ENCODE measurements at regions not wholly inside any gene's neighbourhood (a gene's known extent, or its start where the extent isn't known, plus 50 kb on each side); places are given as distances from the start of the nearest gene placed in this dataset.
A peak's percentile ranks its signal among the peaks of the same experiment; 100 is the strongest.
"Not testable (repeated sequence)": the region's sequence is repeated elsewhere in the genome, so short reads cannot be mapped to it uniquely, and the experiment has no call there.

- DNase-seq: no peak
Observed at GRCh38 chr9:38518826-38519225, 94.6 kb upstream of the IGFBPL1 start.

- DNase-seq: not testable (repeated sequence)
Observed at GRCh38 chr9:38516273-38516672, 92.0 kb upstream of the IGFBPL1 start.

DNA sequence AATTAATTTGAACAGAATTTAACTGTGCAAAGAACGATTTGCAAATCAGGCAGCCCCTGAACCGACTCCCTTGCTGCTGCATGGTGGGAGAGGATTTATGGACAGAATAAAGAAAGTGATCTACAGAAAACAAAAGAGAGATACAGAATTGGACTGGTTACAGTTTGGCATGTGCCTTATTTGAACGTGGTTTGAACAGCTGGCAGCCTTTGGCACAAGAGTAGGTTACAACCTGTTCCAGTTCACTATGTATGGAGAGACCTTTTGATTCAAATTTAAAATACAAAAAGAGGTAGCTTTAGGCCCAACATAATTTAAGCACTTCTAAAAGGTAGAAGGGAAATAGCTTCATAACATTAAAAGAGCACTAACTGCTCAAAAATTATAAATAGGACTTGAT is 90.8 kb upstream of the IGFBPL1 start:
- not testable (repeated sequence) for DNase-seq

DNA sequence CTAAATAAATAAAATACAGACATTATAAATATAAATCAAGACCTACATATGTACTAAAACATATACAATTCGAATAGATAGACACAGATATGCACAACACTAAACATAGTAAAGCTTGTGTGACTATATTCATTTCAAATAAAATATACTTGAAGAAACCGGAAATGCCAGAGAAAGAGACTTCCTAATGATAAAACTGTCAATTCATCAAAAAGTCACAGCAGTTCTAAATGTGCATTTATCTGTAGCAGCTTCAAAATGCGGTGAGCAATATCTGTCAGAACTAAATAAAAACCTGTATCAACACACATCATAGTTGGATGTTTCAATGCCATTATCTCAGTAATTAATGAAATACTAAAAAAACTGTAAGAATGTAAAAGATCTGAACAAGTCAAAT is 86.1 kb upstream of the IGFBPL1 start:
- not testable (repeated sequence) for DNase-seq

- no peak for DNase-seq
Observed at GRCh38 chr9:38507587-38507986, 83.3 kb upstream of the IGFBPL1 start.

DNA sequence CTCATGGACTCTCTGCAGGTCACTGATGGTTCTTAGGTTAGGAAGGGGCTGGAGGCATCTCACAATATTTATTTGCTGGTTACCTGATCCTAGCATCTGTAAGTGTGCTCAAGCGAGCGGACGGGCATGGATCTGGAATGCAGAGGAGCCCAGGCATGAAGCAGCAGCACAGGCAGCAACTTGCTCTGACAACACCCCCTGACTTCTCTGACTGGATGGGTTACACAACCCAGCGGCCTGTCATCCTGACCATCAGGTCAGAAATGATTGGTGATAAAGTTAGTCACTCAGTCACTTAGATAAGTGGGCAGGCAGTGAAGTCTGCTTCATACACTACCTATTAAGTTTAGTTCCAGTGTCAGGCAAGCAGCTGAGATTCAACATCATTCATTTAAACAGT is 75.9 kb upstream of the IGFBPL1 start:
- not testable (repeated sequence) for DNase-seq

- DNase-seq: not testable (repeated sequence)
Observed at GRCh38 chr9:38498551-38498950, 74.3 kb upstream of the IGFBPL1 start.

- DNase-seq: no peak
Observed at GRCh38 chr9:38489057-38489456, 64.8 kb upstream of the IGFBPL1 start.

DNA sequence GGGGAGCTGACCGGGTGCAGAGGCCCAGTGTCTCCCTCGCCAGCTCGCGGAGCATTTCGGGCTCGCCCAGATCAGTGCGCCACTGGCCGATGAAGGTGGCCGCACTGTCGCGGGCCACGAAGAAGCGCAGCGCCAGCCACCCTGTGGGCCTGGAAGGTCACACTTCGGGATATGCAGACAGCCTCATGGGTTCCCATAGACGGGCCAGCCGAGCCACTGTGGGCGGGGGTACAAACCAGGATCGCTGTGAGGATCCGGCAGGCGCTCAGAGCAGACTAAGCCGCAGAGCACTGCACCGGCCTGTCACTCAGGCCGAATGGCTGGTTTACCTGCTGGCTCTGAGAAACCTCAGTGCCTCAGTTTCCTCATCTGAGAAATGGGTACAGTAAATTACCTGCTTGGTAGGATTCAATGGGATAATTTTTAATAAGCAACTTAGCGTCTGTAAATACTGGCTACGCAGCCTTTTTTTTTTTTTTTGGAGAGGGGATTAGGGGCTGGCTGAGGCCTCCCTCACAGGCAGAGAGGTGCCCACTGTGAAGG is 64.0 kb upstream of the IGFBPL1 start:
- no peak for DNase-seq

- DNase-seq: not testable (repeated sequence)
Observed at GRCh38 chr9:38487418-38488155, 63.3 kb upstream of the IGFBPL1 start.

DNA sequence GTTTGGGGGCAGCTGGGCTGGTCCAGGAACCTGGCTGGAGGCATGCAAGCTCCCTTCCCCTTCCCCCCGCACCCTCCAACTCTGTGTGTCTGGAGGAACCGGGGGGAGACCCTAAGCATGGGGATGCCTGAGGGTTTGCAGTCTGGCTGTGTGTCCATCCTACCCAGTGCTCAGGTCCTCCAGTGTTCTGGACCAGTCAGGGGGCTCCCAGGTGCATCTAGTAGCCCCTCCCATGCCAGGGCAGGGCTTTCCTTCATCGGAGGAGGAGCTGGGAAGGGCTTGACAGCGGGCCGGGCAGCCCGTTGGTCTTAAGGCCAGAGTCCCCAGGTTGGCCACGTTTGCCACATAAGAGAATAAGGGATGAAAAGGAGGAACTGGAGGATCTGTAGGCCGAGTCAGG is 62.6 kb upstream of the IGFBPL1 start:
- DNase-seq: no peak

DNA sequence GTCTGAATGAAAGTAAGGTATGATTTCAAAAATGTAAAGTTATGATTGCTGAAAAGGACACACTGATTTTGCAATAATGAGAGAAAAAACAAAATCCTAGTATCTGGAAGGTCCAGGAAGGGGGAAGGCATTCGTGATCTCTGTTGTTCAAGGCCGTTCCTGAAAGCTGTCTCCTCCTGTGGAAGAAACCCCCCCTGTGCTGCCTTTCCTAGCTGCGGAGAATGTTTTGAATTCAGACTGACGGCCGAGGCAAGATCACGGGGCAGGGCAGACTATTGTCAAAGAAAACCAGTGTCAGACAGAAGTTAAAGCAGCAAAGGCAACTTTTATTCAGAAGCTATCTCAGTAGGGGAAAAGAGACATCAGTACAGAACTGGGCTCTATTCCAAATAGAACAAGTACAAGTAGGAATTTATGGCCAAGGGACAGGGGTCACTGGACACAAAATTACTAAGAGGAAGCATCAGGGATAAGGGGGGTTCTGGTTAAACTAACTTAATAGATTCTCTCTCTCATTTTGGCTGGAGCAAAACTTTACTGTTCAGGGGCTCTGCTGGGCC is 61.9 kb upstream of the IGFBPL1 start:
- DNase-seq: no peak

- DNase-seq: not testable (repeated sequence)
Observed at GRCh38 chr9:38484076-38484665, 59.9 kb upstream of the IGFBPL1 start.

- no peak for DNase-seq
Observed at GRCh38 chr9:38482918-38483592, 58.8 kb upstream of the IGFBPL1 start.

DNA sequence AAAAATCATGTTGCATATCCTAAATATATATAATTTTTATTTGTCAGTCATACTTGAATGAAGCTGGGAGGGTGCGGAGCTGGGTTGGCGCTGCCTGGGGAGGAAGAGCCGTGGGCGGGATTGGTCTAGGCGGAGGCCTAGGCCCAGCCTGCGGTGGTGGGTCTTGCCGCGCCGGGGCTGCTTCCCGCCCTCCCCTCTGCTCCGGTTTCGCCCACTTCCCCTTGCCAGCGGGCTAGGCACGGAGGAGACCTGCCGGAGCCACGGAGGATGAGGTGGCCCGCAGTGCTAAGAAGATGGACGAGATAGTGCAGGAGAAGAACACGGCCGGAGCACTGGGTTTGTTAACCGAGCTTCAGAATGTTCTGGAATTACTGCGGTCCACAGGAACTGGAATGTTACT is 54.0 kb upstream of the IGFBPL1 start:
- no peak for DNase-seq

DNA sequence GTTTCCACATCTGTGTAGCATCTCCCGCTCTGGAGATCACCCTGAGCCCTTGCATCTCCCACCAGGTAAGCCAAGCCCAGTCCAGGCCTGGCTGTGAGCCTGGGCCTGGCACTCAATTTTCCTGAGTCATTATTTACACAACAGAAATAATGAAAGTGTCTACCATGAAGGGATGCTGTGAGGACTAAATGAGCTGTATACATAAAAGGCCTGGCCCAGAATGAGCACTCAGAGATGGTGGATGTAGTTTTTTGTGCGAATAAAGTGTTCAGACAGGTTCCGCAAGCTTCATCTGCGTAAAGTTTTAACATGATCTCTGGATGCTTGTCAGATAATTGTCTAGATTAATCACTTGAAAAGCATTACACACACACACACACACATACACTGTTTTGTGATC is 50.2 kb upstream of the IGFBPL1 start:
- peak; percentile 0 to 62 (median 38) for DNase-seq

All from NCI-H1417 (cell line).